Natural killer cell (primary cell): ENCODE measurements at regions not wholly inside any gene's neighbourhood (a gene's known extent, or its start where the extent isn't known, plus 50 kb on each side); places are given as distances from the start of the nearest gene placed in this dataset.

Source experiments
- ATAC-seq, 3 donors: fragments of 150-1000 bp in 2 of 3; fragments of 200-7000 bp in 1 of 3; cut with Tn5 transposase; 1 replicate in 1 of 3; 2 replicates in 2 of 3; pipeline ENCODE4 v1.10.0; 2021; ENCODE audit warnings: mild to moderate bottlenecking in 2 of 3, moderate library complexity in 2 of 3
- DNase-seq, 2 donors: peaks; one replicate each; pipeline versions ENCODE4 v3.0.0 to v3.0.0-alpha.2; 2013 to 2021; ENCODE audit warnings: mixed read lengths in 1 of 2
- H3K27ac ChIP-seq: one replicate; pipeline ENCODE4 v1.5.1; 2013; ENCODE audit warnings: mild to moderate bottlenecking, low read length
- H3K27me3 ChIP-seq: one replicate; pipeline ENCODE4 v1.6.1; 2013; ENCODE audit warnings: low read length; ENCODE audit not compliant: control insufficient read depth, insufficient read depth
- H3K36me3 ChIP-seq: one replicate; pipeline ENCODE4 v1.6.1; 2013; ENCODE audit warnings: low read length; ENCODE audit not compliant: control insufficient read depth, insufficient read depth
- H3K4me1 ChIP-seq: one replicate; pipeline ENCODE4 v1.6.1; 2013; ENCODE audit warnings: low read length; ENCODE audit not compliant: control insufficient read depth, insufficient read depth
- H3K4me3 ChIP-seq: one replicate; pipeline ENCODE4 v1.5.1; 2013; ENCODE audit warnings: low read length
- H3K9me3 ChIP-seq: one replicate; pipeline ENCODE4 v1.6.1; 2013; ENCODE audit warnings: low read length; ENCODE audit not compliant: control insufficient read depth, insufficient read depth
- H3K27ac Mint-ChIP-seq, 2 donors: one replicate each; pipeline ENCODE4 v1.8.0; 2022; ENCODE audit warnings: mild to moderate bottlenecking in 2 of 2, mixed read lengths in 2 of 2, moderate library complexity in 1 of 2
- H3K27me3 Mint-ChIP-seq, 2 donors: one replicate each; pipeline ENCODE4 v1.8.0; 2022; ENCODE audit warnings: low read depth in 2 of 2, mixed read lengths in 2 of 2
- H3K36me3 Mint-ChIP-seq: one replicate; pipeline ENCODE4 v1.8.0; 2022; ENCODE audit warnings: mixed read lengths
- H3K4me1 Mint-ChIP-seq, 2 donors: one replicate each; pipeline ENCODE4 v1.8.0; 2022; ENCODE audit warnings: mixed read lengths in 2 of 2
- H3K4me3 Mint-ChIP-seq: one replicate; pipeline ENCODE4 v1.8.0; 2022; ENCODE audit warnings: mild to moderate bottlenecking, moderate library complexity, mixed read lengths
- H3K9me3 Mint-ChIP-seq, 2 donors: one replicate each; pipeline ENCODE4 v1.8.0; 2022; ENCODE audit warnings: mixed read lengths in 2 of 2
- CTCF ChIP-seq: fragments of 200-600 bp; IDR thresholded peaks from one replicate; pipeline ENCODE4 v1.8.0; 2022; ENCODE audit warnings: antibody characterized with exemption
- WGBS: methylation state at CpG from one replicate; pipeline ENCODE4 v1.1.7; 2013; ENCODE audit warnings: missing lambda C conversion rate; ENCODE audit not compliant: insufficient coverage; 5-methylcytosine and 5-hydroxymethylcytosine counted together
- intact Hi-C: fragments of 100-400 bp; cut with micrococcal nuclease; formaldehyde crosslinking; loops from one replicate; pipeline ENCODE4 v1.14.2; 2022

- H3K4me3 Mint-ChIP-seq, result no peak overlapping the region
- H3K36me3 ChIP-seq, result no peaks in the 10 kb centered on the region
- H3K9me3 ChIP-seq, result no peaks in the 10 kb centered on the region
- H3K4me1 ChIP-seq, result no peaks in the 10 kb centered on the region
- intact Hi-C loops, result no loop called here
- no peaks in the 10 kb centered on the region for H3K27me3 ChIP-seq
- 30% methylated on average over 6 of the region's 6 CpGs for WGBS
- H3K4me1 Mint-ChIP-seq, result no peaks in the 10 kb centered on the region
- H3K27me3 Mint-ChIP-seq, result peaks cover 14 to 50% of the 10 kb centered on the region in 2 donors
- DNase-seq (no peak), ATAC-seq (no peak)
- H3K9me3 Mint-ChIP-seq, result no peaks in the 10 kb centered on the region
- TF ChIP-seq CTCF, result no peak
- no peak overlapping the region for H3K4me3 ChIP-seq
- no peak overlapping the region for H3K27ac ChIP-seq
- no peaks in the 10 kb centered on the region for H3K36me3 Mint-ChIP-seq
- H3K27ac Mint-ChIP-seq, result no peak overlapping the region
Measured at GRCh38 chr17:27984816-27985215, 57.7 kb upstream of the NLK start.

GRCh38 chr17:27985306-27985705, 57.2 kb upstream of the NLK start:
- WGBS, result 28% methylated on average over 7 of the region's 7 CpGs
- Histone ChIP-seq H3K36me3 (no peaks in the 10 kb centered on the region), H3K27ac (no peak overlapping the region), H3K4me3 (no peak overlapping the region), H3K27me3 (no peaks in the 10 kb centered on the region), H3K9me3 (no peaks in the 10 kb centered on the region), H3K4me1 (no peaks in the 10 kb centered on the region)
- intact Hi-C loops, result no loop called here
- H3K4me3 Mint-ChIP-seq, result no peak overlapping the region
- no peak overlapping the region for H3K27ac Mint-ChIP-seq
- no peaks in the 10 kb centered on the region for H3K4me1 Mint-ChIP-seq
- no peaks in the 10 kb centered on the region for H3K9me3 Mint-ChIP-seq
- TF ChIP-seq CTCF, result no peak
- peaks cover 9 to 50% of the 10 kb centered on the region in 2 donors for H3K27me3 Mint-ChIP-seq
- DNase-seq (no peak), ATAC-seq (no peak)
- H3K36me3 Mint-ChIP-seq, result no peaks in the 10 kb centered on the region

- Histone ChIP-seq H3K9me3 (no peaks in the 10 kb centered on the region), H3K4me3 (no peak overlapping the region), H3K27me3 (no peaks in the 10 kb centered on the region), H3K27ac (no peak overlapping the region), H3K36me3 (no peaks in the 10 kb centered on the region), H3K4me1 (no peaks in the 10 kb centered on the region)
- Mint-ChIP-seq H3K27ac (no peak overlapping the region), H3K4me3 (no peak overlapping the region), H3K9me3 (no peaks in the 10 kb centered on the region), H3K4me1 (no peaks in the 10 kb centered on the region), H3K36me3 (no peaks in the 10 kb centered on the region), H3K27me3 (peaks cover 9 to 53% of the 10 kb centered on the region in 2 donors)
- no peak for TF ChIP-seq CTCF
- WGBS, result 66% methylated on average over 3 of the region's 3 CpGs
- DNase-seq, result no peak
- ATAC-seq, result no peak
- intact Hi-C loops, result no loop called here
Measured at GRCh38 chr17:27985736-27986399, 56.6 kb upstream of the NLK start.
